ENCODE measurements at regions not wholly inside any gene's neighbourhood (a gene's known extent, or its start where the extent isn't known, plus 50 kb on each side); places are given as distances from the start of the nearest gene placed in this dataset.

DNA sequence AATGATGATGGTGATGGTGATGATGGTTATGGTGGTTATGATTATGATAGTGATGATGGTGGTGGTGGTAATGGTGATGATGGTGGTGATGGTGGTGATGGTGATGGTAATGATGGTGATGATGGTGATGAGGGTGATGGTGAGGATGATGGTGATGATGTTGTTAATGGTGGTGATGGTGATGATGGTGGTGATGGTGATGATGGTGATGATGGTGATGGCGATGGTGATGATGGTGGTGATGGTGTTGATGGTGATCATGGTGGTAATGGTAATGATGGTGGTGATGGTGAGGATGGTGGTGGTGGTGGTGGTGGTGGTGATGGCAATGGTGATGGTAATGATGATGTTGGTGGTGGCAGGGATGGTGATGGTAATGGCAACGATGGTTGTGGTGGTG lies 1222.5 kb downstream of the BRD1 start:
- TF ChIP-seq CTCF (IDR thresholded peaks at IDR 0.05; ENCODE audit: low read depth, low read length, poor library complexity, severe bottlenecking) (no peak), EZH2phosphoT487 (IDR thresholded peaks at IDR 0.05; ENCODE audit: borderline replicate concordance, low read length) (no peak)
